ENCODE measurements at regions not wholly inside any gene's neighbourhood (a gene's known extent, or its start where the extent isn't known, plus 50 kb on each side); places are given as distances from the start of the nearest gene placed in this dataset.
"Not testable (repeated sequence)": the region's sequence is repeated elsewhere in the genome, so short reads cannot be mapped to it uniquely, and the experiment has no call there.

GRCh38 chrX:37088778-37089177 lies 80.6 kb downstream of the FAM47C start:
- DNase-seq (ENCODE audit: low spot score); H3K9me3 Mint-ChIP-seq (ENCODE audit: low read depth); H3K4me3 Mint-ChIP-seq (ENCODE audit: unreplicated experiment); H3K36me3 Mint-ChIP-seq (ENCODE audit: low read depth); H3K27me3 Mint-ChIP-seq (ENCODE audit: low read depth); H3K27ac Mint-ChIP-seq (ENCODE audit: unreplicated experiment); H3K4me1 Mint-ChIP-seq (ENCODE audit: low read depth): not testable (repeated sequence)

- H3K27ac Mint-ChIP-seq (ENCODE audit: unreplicated experiment); H3K27me3 Mint-ChIP-seq (ENCODE audit: low read depth); H3K4me3 Mint-ChIP-seq (ENCODE audit: unreplicated experiment); H3K4me1 Mint-ChIP-seq (ENCODE audit: low read depth); DNase-seq (ENCODE audit: low spot score); H3K9me3 Mint-ChIP-seq (ENCODE audit: low read depth); H3K36me3 Mint-ChIP-seq (ENCODE audit: low read depth): not testable (repeated sequence)
Measured at GRCh38 chrX:37090142-37090541, 82.0 kb downstream of the FAM47C start.

GRCh38 chrX:37096422-37097124 lies 88.4 kb downstream of the FAM47C start:
- not testable (repeated sequence) for H3K4me3 Mint-ChIP-seq (ENCODE audit: unreplicated experiment); H3K36me3 Mint-ChIP-seq (ENCODE audit: low read depth); DNase-seq (ENCODE audit: low spot score); H3K9me3 Mint-ChIP-seq (ENCODE audit: low read depth); H3K4me1 Mint-ChIP-seq (ENCODE audit: low read depth); H3K27me3 Mint-ChIP-seq (ENCODE audit: low read depth); H3K27ac Mint-ChIP-seq (ENCODE audit: unreplicated experiment)

Data from chondrocyte (in vitro differentiated cells).